ENCODE measurements at regions not wholly inside any gene's neighbourhood (a gene's known extent, or its start where the extent isn't known, plus 50 kb on each side); places are given as distances from the start of the nearest gene placed in this dataset.

DNA sequence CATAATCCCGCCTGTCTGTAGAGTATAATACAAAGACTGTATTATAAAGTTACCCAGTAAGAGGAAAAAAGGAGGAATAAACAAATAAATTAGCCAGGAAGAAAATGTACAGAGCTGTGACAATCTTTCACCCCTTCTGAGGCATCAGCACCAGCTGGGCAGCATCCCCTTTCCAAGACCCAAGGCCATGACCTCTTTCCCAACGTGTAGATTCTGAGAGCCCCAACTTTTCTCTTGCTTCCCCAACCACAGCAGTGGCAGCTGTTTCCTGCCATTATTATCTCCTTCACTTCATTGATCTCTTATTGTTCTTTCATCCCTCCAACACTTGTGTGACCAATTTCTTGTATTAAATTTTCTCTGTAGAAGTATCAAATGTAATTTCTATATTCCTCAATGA, 101.6 kb downstream of the BBS10 start:
- Histone ChIP-seq H3K4me3 (ENCODE audit: low read depth, low read length) (no peak overlapping the region), H3K9me3 (ENCODE audit: control insufficient read depth, insufficient read depth, low read length) (no peaks in the 10 kb centered on the region), H3K27ac (ENCODE audit: low read depth, low read length) (no peak overlapping the region), H3K27me3 (ENCODE audit: control insufficient read depth, insufficient read depth, low read length) (no peaks in the 10 kb centered on the region)
- DNase-seq (ENCODE audit: low read depth, low spot score), result no peak
- TF ChIP-seq, protein P1, sequence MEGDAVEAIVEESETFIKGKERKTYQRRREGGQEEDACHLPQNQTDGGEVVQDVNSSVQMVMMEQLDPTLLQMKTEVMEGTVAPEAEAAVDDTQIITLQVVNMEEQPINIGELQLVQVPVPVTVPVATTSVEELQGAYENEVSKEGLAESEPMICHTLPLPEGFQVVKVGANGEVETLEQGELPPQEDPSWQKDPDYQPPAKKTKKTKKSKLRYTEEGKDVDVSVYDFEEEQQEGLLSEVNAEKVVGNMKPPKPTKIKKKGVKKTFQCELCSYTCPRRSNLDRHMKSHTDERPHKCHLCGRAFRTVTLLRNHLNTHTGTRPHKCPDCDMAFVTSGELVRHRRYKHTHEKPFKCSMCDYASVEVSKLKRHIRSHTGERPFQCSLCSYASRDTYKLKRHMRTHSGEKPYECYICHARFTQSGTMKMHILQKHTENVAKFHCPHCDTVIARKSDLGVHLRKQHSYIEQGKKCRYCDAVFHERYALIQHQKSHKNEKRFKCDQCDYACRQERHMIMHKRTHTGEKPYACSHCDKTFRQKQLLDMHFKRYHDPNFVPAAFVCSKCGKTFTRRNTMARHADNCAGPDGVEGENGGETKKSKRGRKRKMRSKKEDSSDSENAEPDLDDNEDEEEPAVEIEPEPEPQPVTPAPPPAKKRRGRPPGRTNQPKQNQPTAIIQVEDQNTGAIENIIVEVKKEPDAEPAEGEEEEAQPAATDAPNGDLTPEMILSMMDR (IDR thresholded peaks at IDR 0.05; ENCODE audit: low read depth, low read length), result no peak
- ChIA-PET CTCF (interaction anchor here (1.7 kb wide), 1 partner anchor 340 kb away, joined by 3 read pairs; no protein-coding TSS in a partner anchor), POLR2A (no interaction called here)

DNA sequence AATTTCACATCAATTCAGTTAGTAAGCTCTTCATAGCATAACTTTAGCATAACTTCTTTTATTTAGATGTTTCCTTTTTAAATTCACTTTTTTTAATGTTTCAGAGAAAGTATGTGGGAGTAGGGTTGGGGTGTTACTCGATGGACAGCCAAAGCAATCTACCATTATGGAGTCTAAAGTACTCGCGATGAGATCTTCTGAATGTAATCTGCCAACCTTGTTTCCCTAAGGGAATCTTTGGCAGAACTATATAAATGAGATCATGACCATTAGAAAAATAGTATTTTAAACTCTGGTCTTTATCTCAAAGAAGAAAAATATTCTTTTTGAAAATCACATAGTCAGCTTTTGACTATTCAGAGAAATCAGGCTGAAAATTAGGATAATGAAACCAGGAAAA, 103.9 kb downstream of the BBS10 start:
- Histone ChIP-seq H3K4me3 (ENCODE audit: low read depth, low read length) (no peak overlapping the region), H3K9me3 (ENCODE audit: control insufficient read depth, insufficient read depth, low read length) (peaks cover 5% of the 10 kb centered on the region), H3K27ac (ENCODE audit: low read depth, low read length) (no peak overlapping the region), H3K27me3 (ENCODE audit: control insufficient read depth, insufficient read depth, low read length) (no peaks in the 10 kb centered on the region)
- ChIA-PET CTCF (no interaction called here), POLR2A (no interaction called here)
- TF ChIP-seq, protein P1 (IDR thresholded peaks at IDR 0.05; ENCODE audit: low read depth, low read length), result no peak
- no peak for DNase-seq (ENCODE audit: low read depth, low spot score)

DNA sequence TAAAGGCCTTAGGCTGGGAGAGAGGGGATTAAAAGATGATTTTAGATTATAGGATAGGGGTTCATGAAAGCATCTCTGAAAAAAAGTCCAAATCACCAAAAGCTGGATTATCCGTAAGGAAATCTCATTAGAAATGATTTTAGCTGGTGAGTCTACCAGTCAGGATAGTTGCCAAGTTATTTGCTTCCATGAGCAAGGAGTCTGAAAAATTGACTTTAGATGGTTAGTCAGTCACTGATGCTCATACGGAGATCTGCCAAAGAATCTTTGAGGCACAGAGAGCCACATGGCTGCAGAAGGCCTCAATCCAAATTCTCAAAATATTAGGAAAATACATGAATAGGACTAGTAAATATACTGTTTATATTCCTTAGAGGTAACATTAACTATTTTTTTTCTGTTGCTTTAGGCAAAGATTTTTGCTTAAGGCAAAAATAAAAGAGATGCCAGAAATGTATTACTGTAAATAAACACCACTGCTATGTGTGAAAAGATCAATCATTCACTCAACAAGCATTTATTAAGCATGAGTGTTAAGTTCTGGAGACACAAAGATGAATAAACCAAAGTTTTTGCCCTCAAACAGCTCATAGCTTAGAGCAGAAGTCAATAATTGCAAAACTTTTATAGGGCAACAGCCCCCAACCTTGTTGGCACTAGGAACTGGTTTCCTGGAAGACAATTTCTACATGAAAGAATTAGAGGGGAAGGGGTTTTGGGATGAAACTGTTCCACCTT, 105.2 kb downstream of the BBS10 start:
- TF ChIP-seq, protein P1 (IDR thresholded peaks at IDR 0.05; ENCODE audit: low read depth, low read length), result no peak
- Histone ChIP-seq H3K27me3 (ENCODE audit: control insufficient read depth, insufficient read depth, low read length) (no peaks in the 10 kb centered on the region), H3K9me3 (ENCODE audit: control insufficient read depth, insufficient read depth, low read length) (peaks cover 5% of the 10 kb centered on the region), H3K27ac (ENCODE audit: low read depth, low read length) (no peak overlapping the region), H3K4me3 (ENCODE audit: low read depth, low read length) (no peak overlapping the region)
- ChIA-PET CTCF (no interaction called here), POLR2A (no interaction called here)
- no peak for DNase-seq (ENCODE audit: low read depth, low spot score)

DNA sequence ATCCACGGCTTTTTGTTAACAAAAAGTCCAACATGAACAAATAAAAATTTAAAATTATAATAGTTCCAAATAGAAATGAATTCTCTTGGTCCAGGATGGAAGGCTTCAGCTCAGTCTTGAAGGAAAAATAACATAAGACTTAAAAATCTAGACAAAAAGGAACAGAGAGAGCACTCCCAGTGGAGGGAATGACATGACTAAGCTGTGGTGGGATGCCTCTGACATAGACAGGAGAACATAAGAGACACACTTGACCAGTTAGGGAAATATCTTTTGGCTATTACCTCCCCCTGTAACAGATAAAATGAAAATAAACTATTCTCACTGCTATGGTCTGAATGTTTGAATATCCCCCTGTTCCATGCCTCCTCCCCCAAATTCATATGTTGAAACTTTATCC, 106.8 kb downstream of the BBS10 start:
- ChIA-PET POLR2A (no interaction called here), CTCF (interaction anchor here (1.3 to 1.4 kb wide), 2 partner anchors 15 to 82 kb away, joined by 4 read pairs; no protein-coding TSS in a partner anchor)
- Histone ChIP-seq H3K27me3 (ENCODE audit: control insufficient read depth, insufficient read depth, low read length) (no peaks in the 10 kb centered on the region), H3K27ac (ENCODE audit: low read depth, low read length) (no peak overlapping the region), H3K4me3 (ENCODE audit: low read depth, low read length) (no peak overlapping the region), H3K9me3 (ENCODE audit: control insufficient read depth, insufficient read depth, low read length) (peaks cover 5% of the 10 kb centered on the region)
- TF ChIP-seq, protein P1 (IDR thresholded peaks at IDR 0.05; ENCODE audit: low read depth, low read length), result no peak
- DNase-seq (ENCODE audit: low read depth, low spot score), result no peak

DNA sequence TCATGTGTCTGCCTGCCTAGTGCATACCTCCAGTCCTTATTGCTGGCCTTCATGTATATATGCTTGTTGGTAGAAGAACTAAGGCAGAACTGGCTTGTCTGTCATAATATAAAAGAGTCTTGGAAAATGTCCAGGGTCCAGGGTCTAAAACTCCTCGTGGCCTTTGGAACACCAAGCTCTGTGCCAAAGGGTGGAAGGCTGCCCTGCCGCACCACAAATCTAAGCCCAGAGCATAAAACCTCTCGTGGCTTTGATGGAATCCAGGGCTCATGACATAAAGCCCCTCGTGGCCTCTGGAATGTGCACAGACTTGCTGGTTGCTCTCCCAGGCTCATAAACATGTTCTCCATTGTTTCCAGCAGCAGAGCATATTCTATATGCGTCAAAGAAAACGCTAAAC, 107.9 kb downstream of the BBS10 start:
- H3K4me3 ChIP-seq (ENCODE audit: low read depth, low read length), result no peak overlapping the region
- peaks cover 5% of the 10 kb centered on the region for H3K9me3 ChIP-seq (ENCODE audit: control insufficient read depth, insufficient read depth, low read length)
- no peak overlapping the region for H3K27ac ChIP-seq (ENCODE audit: low read depth, low read length)
- CTCF ChIA-PET, result interaction anchor here (1.1 kb wide), 1 partner anchor 82 kb away, joined by 3 read pairs; no protein-coding TSS in a partner anchor
- no peaks in the 10 kb centered on the region for H3K27me3 ChIP-seq (ENCODE audit: control insufficient read depth, insufficient read depth, low read length)
- POLR2A ChIA-PET, result no interaction called here
- TF ChIP-seq, protein P1 (IDR thresholded peaks at IDR 0.05; ENCODE audit: low read depth, low read length), result no peak
- DNase-seq (ENCODE audit: low read depth, low spot score), result no peak

Data from AG04450 (cell line).